C4-2B (cell line): ENCODE measurements at regions not wholly inside any gene's neighbourhood (a gene's known extent, or its start where the extent isn't known, plus 50 kb on each side); places are given as distances from the start of the nearest gene placed in this dataset.

ENCODE experiments used
- H3K27ac ChIP-seq: fragments of 450-650 bp; 2 replicates; pipeline ENCODE4 v1.5.1; 2017
- CTCF ChIP-seq: fragments of 450-650 bp; conservative IDR thresholded peaks from 2 replicates; pipeline ENCODE4 v1.5.1; 2017; ENCODE audit warnings: mild to moderate bottlenecking
- ZFX ChIP-seq: fragments of 450-650 bp; IDR thresholded peaks from 2 replicates; pipeline ENCODE4 v1.6.1; 2017

DNA sequence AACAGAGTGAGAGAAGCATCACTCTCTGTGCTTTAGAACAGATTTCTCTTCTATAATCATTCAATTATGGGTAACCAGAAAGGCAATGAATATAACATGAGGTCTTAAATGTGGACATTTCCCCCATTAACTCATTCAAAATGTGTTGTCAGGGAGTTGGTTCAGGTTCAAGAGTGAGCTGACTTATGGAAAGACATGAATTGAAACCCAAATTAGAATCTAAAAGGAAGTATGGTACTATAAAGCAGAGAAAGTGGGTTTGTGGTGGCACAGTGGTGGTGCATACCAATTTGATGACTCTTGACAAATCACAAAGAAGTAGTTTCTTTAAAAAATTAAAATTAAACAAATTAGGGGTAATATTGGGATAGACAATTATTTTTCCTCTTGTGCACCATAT, 114.6 kb upstream of the MEOX2 start:
- TF ChIP-seq ZFX (no peak), CTCF (no peak)
- no peak overlapping the region for H3K27ac ChIP-seq

GRCh38 chr7:15798081-15798480, 111.6 kb upstream of the MEOX2 start:
- TF ChIP-seq ZFX: no peak
- TF ChIP-seq CTCF: no peak
- H3K27ac ChIP-seq: no peak overlapping the region

DNA sequence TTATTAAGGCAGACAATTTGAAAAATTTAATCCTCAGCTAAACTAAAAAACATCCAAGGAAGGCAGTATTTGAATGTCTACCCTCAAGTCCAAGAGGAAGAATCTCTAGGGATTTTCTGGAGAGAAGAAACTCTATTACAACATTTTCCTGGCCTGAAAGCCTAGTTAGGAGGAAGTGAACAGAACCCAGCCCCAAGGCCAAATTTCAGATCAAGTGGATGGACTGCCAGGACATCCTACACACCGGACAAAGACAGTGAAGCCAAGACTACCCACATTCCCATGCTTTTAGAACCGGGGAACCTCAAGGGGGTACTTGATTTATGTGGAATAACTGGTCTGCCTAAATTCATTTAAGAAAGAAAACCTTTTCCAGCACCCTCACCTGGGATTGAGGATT, 108.9 kb upstream of the MEOX2 start:
- TF ChIP-seq ZFX: no peak
- no peak for TF ChIP-seq CTCF
- no peak overlapping the region for H3K27ac ChIP-seq

GRCh38 chr7:15794801-15795200, 108.3 kb upstream of the MEOX2 start:
- no peak for TF ChIP-seq CTCF
- TF ChIP-seq ZFX: no peak

GRCh38 chr7:15784694-15785030, 98.2 kb upstream of the MEOX2 start:
- TF ChIP-seq ZFX: no peak
- no peak for TF ChIP-seq CTCF
- H3K27ac ChIP-seq: no peak overlapping the region

More at GRCh38 chr7:15794801-15795200, 108.3 kb upstream of the MEOX2 start:
- H3K27ac ChIP-seq: no peak overlapping the region

GRCh38 chr7:15783987-15784693, 97.7 kb upstream of the MEOX2 start:
- no peak overlapping the region for H3K27ac ChIP-seq
- no peak for TF ChIP-seq CTCF
- no peak for TF ChIP-seq ZFX

GRCh38 chr7:15782656-15783055, 96.2 kb upstream of the MEOX2 start:
- no peak overlapping the region for H3K27ac ChIP-seq
- TF ChIP-seq CTCF (no peak), ZFX (no peak)
